ENCODE measurements at regions not wholly inside any gene's neighbourhood (a gene's known extent, or its start where the extent isn't known, plus 50 kb on each side); places are given as distances from the start of the nearest gene placed in this dataset.

DNA sequence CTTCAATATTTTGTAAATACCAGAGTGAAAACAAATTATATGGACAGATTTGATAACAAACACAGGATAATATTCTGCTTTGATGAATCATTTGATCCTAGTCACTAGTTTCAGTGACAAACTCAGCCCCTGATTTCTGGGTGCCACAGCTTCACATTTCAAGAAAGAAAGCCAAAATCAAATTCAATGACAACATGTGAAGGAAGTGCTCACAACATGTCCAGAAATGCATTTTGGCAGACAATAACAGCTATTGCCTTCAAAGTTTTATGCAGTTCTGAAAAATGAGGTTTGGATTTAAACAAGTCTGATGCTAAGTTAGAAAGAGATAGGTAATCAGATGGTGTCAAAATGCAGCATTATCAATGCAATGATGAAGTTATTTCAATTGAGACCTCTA is 106.9 kb upstream of the PIEZO2 start:
- Histone ChIP-seq H3K9me2 (replicated peaks; ENCODE audit: insufficient read depth, low read length) (no peaks in the 10 kb centered on the region), H3K36me3 (ENCODE audit: low read length) (no peaks in the 10 kb centered on the region), H4K20me1 (ENCODE audit: low read depth, low read length) (no peaks in the 10 kb centered on the region), H3K4me2 (ENCODE audit: low read depth, low read length, poor library complexity, severe bottlenecking) (no peak overlapping the region), H3K79me2 (ENCODE audit: insufficient read depth, low read length) (no peaks in the 10 kb centered on the region), H3K9me3 (ENCODE audit: insufficient read depth, low read length) (no peaks in the 10 kb centered on the region), H3F3A (ENCODE audit: insufficient read depth) (no peaks in the 10 kb centered on the region), H2AFZ (ENCODE audit: low read depth, low read length, severe bottlenecking) (no peak overlapping the region), H3K27ac (ENCODE audit: low read depth, low read length) (no peak overlapping the region), H3K9ac (ENCODE audit: low read length) (no peak overlapping the region), H3K27me3 (ENCODE audit: low read length) (no peaks in the 10 kb centered on the region), H3K4me3 (ENCODE audit: insufficient read depth, low read length, poor library complexity, severe bottlenecking) (no peak overlapping the region)
- TF ChIP-seq, protein P1, sequence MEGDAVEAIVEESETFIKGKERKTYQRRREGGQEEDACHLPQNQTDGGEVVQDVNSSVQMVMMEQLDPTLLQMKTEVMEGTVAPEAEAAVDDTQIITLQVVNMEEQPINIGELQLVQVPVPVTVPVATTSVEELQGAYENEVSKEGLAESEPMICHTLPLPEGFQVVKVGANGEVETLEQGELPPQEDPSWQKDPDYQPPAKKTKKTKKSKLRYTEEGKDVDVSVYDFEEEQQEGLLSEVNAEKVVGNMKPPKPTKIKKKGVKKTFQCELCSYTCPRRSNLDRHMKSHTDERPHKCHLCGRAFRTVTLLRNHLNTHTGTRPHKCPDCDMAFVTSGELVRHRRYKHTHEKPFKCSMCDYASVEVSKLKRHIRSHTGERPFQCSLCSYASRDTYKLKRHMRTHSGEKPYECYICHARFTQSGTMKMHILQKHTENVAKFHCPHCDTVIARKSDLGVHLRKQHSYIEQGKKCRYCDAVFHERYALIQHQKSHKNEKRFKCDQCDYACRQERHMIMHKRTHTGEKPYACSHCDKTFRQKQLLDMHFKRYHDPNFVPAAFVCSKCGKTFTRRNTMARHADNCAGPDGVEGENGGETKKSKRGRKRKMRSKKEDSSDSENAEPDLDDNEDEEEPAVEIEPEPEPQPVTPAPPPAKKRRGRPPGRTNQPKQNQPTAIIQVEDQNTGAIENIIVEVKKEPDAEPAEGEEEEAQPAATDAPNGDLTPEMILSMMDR (IDR thresholded peaks at IDR 0.05; ENCODE audit: insufficient read depth, low read length, poor library complexity, severe bottlenecking) = no peak
- TF ChIP-seq EZH2phosphoT487 (conservative IDR thresholded peaks at IDR 0.05; ENCODE audit: low read length) = no peak

DNA sequence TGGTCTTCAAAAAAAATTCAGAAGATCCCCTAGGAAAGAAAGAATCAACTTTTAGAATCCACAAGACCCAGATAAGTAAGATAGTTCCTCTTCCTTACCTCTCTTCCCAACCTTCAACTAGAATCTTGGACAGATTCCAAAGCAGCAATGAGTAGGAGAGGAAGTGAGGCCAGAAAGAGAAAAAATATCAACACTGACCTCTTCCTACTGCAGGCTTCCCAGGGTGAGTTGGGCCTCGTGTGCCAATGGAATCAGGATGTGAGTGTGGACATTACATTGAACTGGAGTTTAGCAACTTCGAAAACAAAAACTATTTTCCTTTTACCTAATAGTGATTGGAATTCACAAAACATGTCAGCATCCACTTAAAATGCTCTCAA is 102.5 kb upstream of the PIEZO2 start:
- Histone ChIP-seq H3K4me3 (ENCODE audit: insufficient read depth, low read length, poor library complexity, severe bottlenecking) (no peak overlapping the region), H3F3A (ENCODE audit: insufficient read depth) (no peaks in the 10 kb centered on the region), H3K27me3 (ENCODE audit: low read length) (no peaks in the 10 kb centered on the region), H4K20me1 (ENCODE audit: low read depth, low read length) (no peaks in the 10 kb centered on the region), H3K27ac (ENCODE audit: low read depth, low read length) (no peak overlapping the region), H3K79me2 (ENCODE audit: insufficient read depth, low read length) (no peaks in the 10 kb centered on the region), H3K9me2 (replicated peaks; ENCODE audit: insufficient read depth, low read length) (no peaks in the 10 kb centered on the region), H3K9ac (ENCODE audit: low read length) (no peak overlapping the region), H2AFZ (ENCODE audit: low read depth, low read length, severe bottlenecking) (no peak overlapping the region), H3K9me3 (ENCODE audit: insufficient read depth, low read length) (no peaks in the 10 kb centered on the region; the same call in 1 of the 2 replicates), H3K4me2 (ENCODE audit: low read depth, low read length, poor library complexity, severe bottlenecking) (no peak overlapping the region), H3K36me3 (ENCODE audit: low read length) (no peaks in the 10 kb centered on the region)
- TF ChIP-seq, protein P1 (IDR thresholded peaks at IDR 0.05; ENCODE audit: insufficient read depth, low read length, poor library complexity, severe bottlenecking) = no peak
- TF ChIP-seq EZH2phosphoT487 (conservative IDR thresholded peaks at IDR 0.05; ENCODE audit: low read length) = no peak

DNA sequence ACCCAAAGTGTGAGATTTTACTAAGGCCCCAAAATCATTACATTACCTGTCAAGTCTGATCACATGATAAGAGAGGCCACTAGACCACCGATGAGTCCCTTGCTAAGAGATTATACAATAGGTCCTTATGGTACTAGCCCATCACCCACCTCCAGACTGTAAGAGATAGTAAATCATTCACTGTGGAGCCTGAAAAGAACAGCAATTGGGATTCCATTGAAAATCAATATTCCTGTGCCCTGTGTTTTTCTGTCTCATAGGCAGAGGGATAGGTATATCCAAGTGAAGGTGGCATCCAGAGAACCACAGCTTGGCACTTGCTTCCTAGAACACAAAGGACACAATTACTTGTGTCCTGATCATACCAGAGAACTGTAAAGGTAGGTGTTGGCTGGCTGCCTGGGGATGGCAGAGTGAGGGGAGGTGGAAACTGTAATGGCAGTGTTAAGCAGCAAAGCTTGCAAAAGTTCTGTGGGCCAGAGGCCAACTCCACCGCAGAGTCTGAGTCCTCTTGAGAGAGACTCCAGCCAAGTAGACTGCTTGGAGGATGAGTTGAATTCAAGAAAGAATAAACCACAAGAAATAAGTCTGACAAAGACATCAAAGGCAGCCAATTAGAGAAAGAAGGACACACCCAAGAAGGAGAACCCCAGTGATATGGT is 102.0 kb upstream of the PIEZO2 start:
- Histone ChIP-seq H3K9me2 (replicated peaks; ENCODE audit: insufficient read depth, low read length) (no peaks in the 10 kb centered on the region), H3F3A (ENCODE audit: insufficient read depth) (no peaks in the 10 kb centered on the region), H2AFZ (ENCODE audit: low read depth, low read length, severe bottlenecking) (no peak overlapping the region), H4K20me1 (ENCODE audit: low read depth, low read length) (no peaks in the 10 kb centered on the region), H3K9ac (ENCODE audit: low read length) (no peak overlapping the region), H3K79me2 (ENCODE audit: insufficient read depth, low read length) (no peaks in the 10 kb centered on the region), H3K4me3 (ENCODE audit: insufficient read depth, low read length, poor library complexity, severe bottlenecking) (no peak overlapping the region), H3K36me3 (ENCODE audit: low read length) (no peaks in the 10 kb centered on the region), H3K9me3 (ENCODE audit: insufficient read depth, low read length) (no peaks in the 10 kb centered on the region; the same call in 1 of the 2 replicates), H3K27ac (ENCODE audit: low read depth, low read length) (no peak overlapping the region), H3K4me2 (ENCODE audit: low read depth, low read length, poor library complexity, severe bottlenecking) (no peak overlapping the region), H3K27me3 (ENCODE audit: low read length) (no peaks in the 10 kb centered on the region)
- TF ChIP-seq, protein P1 (IDR thresholded peaks at IDR 0.05; ENCODE audit: insufficient read depth, low read length, poor library complexity, severe bottlenecking) = no peak
- TF ChIP-seq EZH2phosphoT487 (conservative IDR thresholded peaks at IDR 0.05; ENCODE audit: low read length) = no peak

Data from SU-DHL-6 (cell line).